HG03354 (cell line): ENCODE measurements at regions not wholly inside any gene's neighbourhood (a gene's known extent, or its start where the extent isn't known, plus 50 kb on each side); places are given as distances from the start of the nearest gene placed in this dataset.
"Not testable (repeated sequence)": the region's sequence is repeated elsewhere in the genome, so short reads cannot be mapped to it uniquely, and the experiment has no call there.

Source experiments
- ATAC-seq: cut with Tn5 transposase; IDR thresholded peaks from one replicate; pipeline ENCODE4 v1.9.1; 2021; ENCODE audit warnings: mild to moderate bottlenecking; ENCODE audit not compliant: unreplicated experiment, poor library complexity, severe bottlenecking

- ATAC-seq = no peak
Observed at GRCh38 chr21:14833241-14833640, 231.6 kb downstream of the NRIP1 start.

GRCh38 chr21:14830307-14830706, 234.5 kb downstream of the NRIP1 start:
- no peak for ATAC-seq

GRCh38 chr21:14829685-14830084, 235.1 kb downstream of the NRIP1 start:
- no peak for ATAC-seq

GRCh38 chr21:14827468-14827867, 237.3 kb downstream of the NRIP1 start:
- ATAC-seq = no peak

DNA sequence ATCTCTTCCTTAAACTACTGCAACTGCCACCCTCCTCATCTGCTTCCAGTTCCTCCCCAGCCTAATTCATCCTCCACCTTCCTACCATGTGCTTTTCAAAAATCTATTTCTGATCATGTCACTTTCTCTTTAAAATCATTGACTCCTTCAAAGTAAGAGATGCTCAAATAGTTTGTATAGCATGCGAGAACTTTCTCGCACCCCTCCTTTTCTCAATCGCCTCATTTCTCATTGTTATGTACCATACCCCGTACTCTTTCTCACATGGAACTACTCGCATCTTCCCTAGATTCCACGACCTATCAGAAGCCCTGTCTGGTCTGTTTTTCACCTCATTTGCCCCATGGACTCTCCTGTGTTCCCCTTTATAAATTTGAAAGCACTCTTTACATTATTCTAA, 238.2 kb downstream of the NRIP1 start:
- peak; percentile 55 for ATAC-seq

DNA sequence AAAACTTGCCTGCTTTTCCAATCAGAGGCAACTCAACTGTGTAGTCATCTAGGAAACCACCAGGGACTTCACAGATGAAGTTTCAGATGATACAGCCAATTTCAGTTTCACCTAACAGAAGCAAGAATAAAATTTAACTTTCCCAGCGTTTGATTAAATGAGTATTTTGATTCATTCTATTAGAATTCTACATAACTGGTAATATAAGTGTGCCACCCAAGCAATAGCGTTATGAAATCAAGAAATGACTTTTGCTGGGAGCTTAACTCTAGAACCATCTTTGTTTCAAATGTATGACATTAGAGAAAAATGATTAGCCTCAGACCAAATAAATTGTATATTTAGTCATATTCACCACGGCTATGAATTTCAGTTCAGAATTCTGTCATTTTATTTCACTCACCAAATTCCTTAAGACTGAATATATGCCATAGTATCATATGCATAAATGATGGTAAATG, 239.3 kb downstream of the NRIP1 start:
- peak; percentile 78 for ATAC-seq

DNA sequence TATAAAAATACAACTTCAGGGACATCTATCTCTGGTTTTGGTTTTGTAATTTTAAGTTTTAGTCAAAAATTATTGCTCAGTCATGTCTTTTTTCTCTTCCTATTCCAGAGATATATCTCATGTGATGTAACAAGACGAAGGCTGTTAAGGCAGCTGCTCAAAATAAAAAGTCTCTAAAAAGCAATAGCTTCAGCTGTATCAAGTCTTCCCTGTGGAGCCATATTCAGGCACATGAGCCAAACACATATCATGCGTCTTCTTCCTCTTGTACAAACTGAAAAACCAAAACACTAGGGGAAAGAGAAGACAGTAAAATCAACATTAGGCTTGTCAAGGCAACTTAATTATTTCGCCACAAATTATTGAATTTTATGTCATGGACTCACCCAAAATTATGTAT, 240.7 kb downstream of the NRIP1 start:
- ATAC-seq = no peak

DNA sequence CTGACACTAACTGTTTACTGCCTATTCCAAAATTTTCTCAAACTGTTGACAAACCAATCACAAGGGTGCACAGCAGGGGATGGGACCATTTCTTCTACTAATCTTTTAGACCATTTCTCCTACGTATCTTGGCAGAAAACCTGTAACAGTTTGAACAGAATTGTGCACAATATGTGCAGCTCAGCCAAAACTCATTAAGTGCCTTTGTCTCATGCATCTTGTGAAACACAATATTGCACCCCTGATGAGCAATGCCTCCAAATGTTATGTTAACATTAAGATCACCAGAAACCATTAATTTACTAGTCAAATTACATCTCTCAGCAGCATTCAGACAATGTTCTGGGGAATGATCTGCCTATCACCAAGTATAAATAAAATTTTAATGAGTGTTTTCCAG, 247.5 kb downstream of the NRIP1 start:
- ATAC-seq = no peak

GRCh38 chr21:14814991-14815390, 249.8 kb downstream of the NRIP1 start:
- no peak for ATAC-seq

GRCh38 chr21:14814282-14814681, 250.5 kb downstream of the NRIP1 start:
- no peak for ATAC-seq

- ATAC-seq = not testable (repeated sequence)
Observed at GRCh38 chr21:14804170-14804569, 258.1 kb upstream of the SAMSN1 start.

DNA sequence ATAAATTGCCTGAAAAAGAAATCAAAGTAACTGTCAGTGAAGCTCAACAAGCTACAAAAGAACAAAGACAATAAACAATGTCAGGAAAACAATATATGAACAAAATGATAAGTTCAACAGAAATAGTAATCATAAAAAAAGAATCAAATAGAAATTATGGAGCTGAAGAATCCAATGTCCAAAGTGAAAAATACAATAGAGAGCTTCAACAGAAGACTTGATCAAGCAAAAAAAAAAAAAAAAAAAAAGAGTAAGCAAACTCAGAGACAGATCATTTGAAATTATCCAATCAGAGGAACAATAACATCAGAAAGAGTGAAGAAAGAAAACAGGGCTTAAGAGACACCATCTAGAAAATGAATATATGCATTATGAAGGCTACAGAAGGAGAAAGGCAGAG, 251.4 kb upstream of the SAMSN1 start:
- ATAC-seq = no peak

GRCh38 chr21:14787312-14787711, 241.2 kb upstream of the SAMSN1 start:
- no peak for ATAC-seq

GRCh38 chr21:14785679-14786078, 239.6 kb upstream of the SAMSN1 start:
- ATAC-seq = no peak

GRCh38 chr21:14773777-14774345, 227.7 kb upstream of the SAMSN1 start:
- no peak for ATAC-seq

DNA sequence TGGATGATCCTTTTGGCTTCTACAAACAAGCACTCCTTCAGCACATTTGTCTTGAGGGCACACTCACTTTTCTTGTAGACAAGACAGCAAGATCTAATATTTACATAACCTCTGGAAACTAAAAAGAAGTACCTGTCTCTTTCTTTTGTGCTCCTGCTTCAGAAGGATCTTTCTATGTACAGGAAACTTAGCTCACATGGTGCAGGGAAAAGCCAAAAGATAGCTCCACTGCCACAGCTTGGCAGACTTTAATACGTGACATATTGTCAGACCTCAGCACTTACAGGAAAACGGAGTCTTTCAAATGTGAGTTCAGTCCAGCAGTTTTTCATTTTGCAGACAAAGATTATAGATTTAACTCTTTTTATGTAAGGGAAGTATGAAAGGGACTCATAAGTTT, 225.5 kb upstream of the SAMSN1 start:
- no peak for ATAC-seq

DNA sequence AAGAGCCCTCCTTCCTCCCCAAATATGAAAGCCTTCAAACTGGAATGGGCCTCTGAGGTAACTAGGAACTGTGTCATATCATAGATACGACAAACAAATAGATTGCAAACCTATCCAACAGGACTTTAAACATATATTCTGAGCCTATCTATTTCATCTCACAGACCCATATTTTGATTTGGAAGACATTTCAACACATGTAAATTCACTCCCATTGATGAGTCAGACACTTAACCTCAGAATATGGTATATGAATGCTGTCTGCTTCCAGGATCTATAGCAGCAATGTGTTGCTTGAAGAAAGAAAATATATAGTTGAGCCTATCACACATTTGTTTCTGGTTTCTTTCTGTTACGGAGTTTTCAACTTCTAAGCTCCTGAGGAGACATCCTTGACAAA, 221.9 kb upstream of the SAMSN1 start:
- ATAC-seq = no peak

- no peak for ATAC-seq
Observed at GRCh38 chr21:14767192-14767852, 221.2 kb upstream of the SAMSN1 start.

GRCh38 chr21:14766241-14766640, 220.1 kb upstream of the SAMSN1 start:
- ATAC-seq = no peak

- ATAC-seq = peak; percentile 44
Observed at GRCh38 chr21:14763695-14764064, 217.6 kb upstream of the SAMSN1 start.

GRCh38 chr21:14762734-14763694, 216.9 kb upstream of the SAMSN1 start:
- ATAC-seq = peak; percentile 97
